Keratinocyte (primary cell): ENCODE measurements at regions not wholly inside any gene's neighbourhood (a gene's known extent, or its start where the extent isn't known, plus 50 kb on each side); places are given as distances from the start of the nearest gene placed in this dataset.

Experiments
- DNase-seq: peaks from one replicate; pipeline ENCODE4 v3.0.0-alpha.2; 2011; ENCODE audit warnings: low read depth, missing footprints, low spot score
- FAIRE-seq: peaks from 2 replicates; lab custom pipeline; 2011; peaks lifted over from hg19 to GRCh38; lab: Jason Lieb, UNC
- H2AFZ ChIP-seq: 2 replicates; pipeline ENCODE4 v1.6.0; 2012; ENCODE audit warnings: low read length, control low read depth, inconsistent platforms; ENCODE audit not compliant: control insufficient read depth
- H3K27ac ChIP-seq: 2 replicates; pipeline ENCODE4 v1.5.1; 2011; ENCODE audit warnings: low read length; ENCODE audit not compliant: control insufficient read depth, insufficient read depth
- H3K27me3 ChIP-seq: 3 replicates; pipeline ENCODE4 v1.6.0; 2011; ENCODE audit warnings: low read length; ENCODE audit not compliant: control insufficient read depth, insufficient read depth; ENCODE audit errors: extremely low read depth
- H3K36me3 ChIP-seq, 2 experiments: 2 replicates in 1 of 2; 3 replicates in 1 of 2; pipeline ENCODE4 v1.5.1; 2011; ENCODE audit warnings: low read length in 2 of 2, mild to moderate bottlenecking in 1 of 2; ENCODE audit not compliant: control insufficient read depth in 2 of 2, insufficient read depth in 2 of 2; ENCODE audit errors: extremely low read depth in 1 of 2
- H3K4me1 ChIP-seq: 3 replicates; pipeline ENCODE4 v1.5.1; 2011; ENCODE audit warnings: low read length; ENCODE audit not compliant: control insufficient read depth, insufficient read depth; ENCODE audit errors: extremely low read depth
- H3K4me2 ChIP-seq: 3 replicates; pipeline ENCODE4 v1.6.0; 2011; ENCODE audit warnings: low read depth, low read length; ENCODE audit not compliant: control insufficient read depth, insufficient read depth; ENCODE audit errors: extremely low read depth
- H3K4me3 ChIP-seq, 3 experiments: fragments of 200-600 bp in 1 of 3; sonication (generic) in 1 of 3; 2 replicates in 2 of 3; 3 replicates in 1 of 3; pipeline ENCODE4 v1.5.1; 2011 to 2016; ENCODE audit warnings: low read length in 3 of 3, mild to moderate bottlenecking in 3 of 3, control low read depth in 2 of 3, inconsistent platforms in 1 of 3, low read depth in 1 of 3, mixed read lengths in 1 of 3, mixed run types in 1 of 3, moderate library complexity in 1 of 3; ENCODE audit not compliant: control insufficient read depth in 2 of 3, insufficient read depth in 2 of 3; ENCODE audit errors: extremely low read depth in 1 of 3
- H3K79me2 ChIP-seq: 2 replicates; pipeline ENCODE4 v1.6.0; 2012; ENCODE audit warnings: low read length; ENCODE audit not compliant: control insufficient read depth, insufficient read depth
- H3K9ac ChIP-seq: 3 replicates; pipeline ENCODE4 v1.6.0; 2011; ENCODE audit warnings: low read length; ENCODE audit not compliant: control insufficient read depth, insufficient read depth; ENCODE audit errors: extremely low read depth
- H3K9me1 ChIP-seq: 3 replicates; pipeline ENCODE4 v1.6.0; 2011; ENCODE audit warnings: low read length; ENCODE audit not compliant: control insufficient read depth, insufficient read depth; ENCODE audit errors: extremely low read depth
- H3K9me3 ChIP-seq: 2 replicates; pipeline ENCODE4 v1.5.1; 2012; ENCODE audit warnings: low read depth, low read length; ENCODE audit not compliant: control insufficient read depth
- H4K20me1 ChIP-seq: 3 replicates; pipeline ENCODE4 v1.6.0; 2011; ENCODE audit warnings: low read length; ENCODE audit not compliant: control insufficient read depth, insufficient read depth; ENCODE audit errors: extremely low read depth
- CTCF ChIP-seq, 3 experiments: IDR thresholded peaks in 1 of 3; conservative IDR thresholded peaks in 1 of 3; optimal IDR thresholded peaks in 1 of 3; 2 replicates in 2 of 3; 3 replicates in 1 of 3; pipeline versions ENCODE3 to v1.5.1; 2011; ENCODE audit warnings: low read length in 3 of 3, mild to moderate bottlenecking in 3 of 3, moderate library complexity in 2 of 3, control low read depth in 1 of 3, inconsistent platforms in 1 of 3; ENCODE audit not compliant: insufficient read depth in 2 of 3; ENCODE audit errors: extremely low read depth in 1 of 3
- EZH2 ChIP-seq: IDR thresholded peaks from one replicate; pipeline ENCODE4 v1.6.1; 2012; ENCODE audit warnings: inconsistent platforms, mild to moderate bottlenecking, low read length, moderate library complexity
- dilution Hi-C: fragments of 300-500 bp; cut with MboI; formaldehyde crosslinking; loops from one replicate; pipeline ENCODE4 v1.7.0; 2020; ENCODE audit warnings: low sequenced_read_pairs; ENCODE audit not compliant: extremely low pct_ligation_motif_present

GRCh38 chr10:25675204-25675603 is 258.8 kb upstream of the MYO3A start:
- Histone ChIP-seq H4K20me1 (no peaks in the 10 kb centered on the region), H3K9ac (no peak overlapping the region), H3K79me2 (no peaks in the 10 kb centered on the region), H3K9me1 (no peaks in the 10 kb centered on the region), H3K27me3 (no peaks in the 10 kb centered on the region), H2AFZ (no peak overlapping the region), H3K9me3 (no peaks in the 10 kb centered on the region), H3K4me3 (no peak overlapping the region), H3K4me1 (no peaks in the 10 kb centered on the region), H3K36me3 (no peaks in the 10 kb centered on the region), H3K27ac (no peak overlapping the region), H3K4me2 (no peak overlapping the region)
- DNase-seq = no peak
- no peak for FAIRE-seq
- TF ChIP-seq CTCF (optimal IDR thresholded peaks at IDR 0.05 in 1 of 3, IDR thresholded peaks at IDR 0.05 in 1 of 3, conservative IDR thresholded peaks at IDR 0.05 in 1 of 3; ENCODE audit: extremely low read depth in 1 of 3, insufficient read depth in 2 of 3, low read length in 3 of 3) = no peak
- no peak for TF ChIP-seq EZH2
- dilution Hi-C loops = no loop called here

- Histone ChIP-seq H2AFZ (no peak overlapping the region), H3K9ac (no peak overlapping the region), H3K9me3 (no peaks in the 10 kb centered on the region), H3K27ac (no peak overlapping the region), H4K20me1 (no peaks in the 10 kb centered on the region), H3K4me2 (no peak overlapping the region), H3K36me3 (no peaks in the 10 kb centered on the region), H3K4me3 (no peak overlapping the region), H3K27me3 (no peaks in the 10 kb centered on the region), H3K4me1 (no peaks in the 10 kb centered on the region), H3K9me1 (no peaks in the 10 kb centered on the region), H3K79me2 (no peaks in the 10 kb centered on the region)
- dilution Hi-C loops = no loop called here
- no peak for DNase-seq
- FAIRE-seq = no peak
- TF ChIP-seq CTCF (optimal IDR thresholded peaks at IDR 0.05 in 1 of 3, IDR thresholded peaks at IDR 0.05 in 1 of 3, conservative IDR thresholded peaks at IDR 0.05 in 1 of 3; ENCODE audit: extremely low read depth in 1 of 3, insufficient read depth in 2 of 3, low read length in 3 of 3) (no peak), EZH2 (no peak)
Measured at GRCh38 chr10:25675615-25676014, 258.4 kb upstream of the MYO3A start.
